ENCODE measurements at regions not wholly inside any gene's neighbourhood (a gene's known extent, or its start where the extent isn't known, plus 50 kb on each side); places are given as distances from the start of the nearest gene placed in this dataset.

DNA sequence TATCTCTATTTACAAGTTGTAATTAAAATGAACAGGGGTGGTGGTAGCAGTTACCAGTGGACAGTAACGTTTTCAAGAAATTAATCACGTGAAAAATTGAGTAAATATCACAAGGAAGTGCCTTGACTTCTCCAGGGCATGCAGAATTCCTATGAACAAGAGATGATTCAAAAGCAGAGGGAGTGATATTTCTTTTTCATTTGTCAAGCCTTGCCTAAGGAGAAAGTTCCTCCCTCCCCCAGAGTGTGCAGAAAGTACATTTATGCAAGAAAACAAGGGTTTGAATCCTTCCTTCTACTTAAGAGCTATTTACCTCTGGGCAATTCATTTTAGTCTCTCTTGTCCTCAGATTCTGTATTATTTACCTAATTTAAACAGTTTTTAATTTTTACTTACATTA, 53.3 kb upstream of the ZNF385D start:
- TF ChIP-seq CTCF (IDR thresholded peaks at IDR 0.05) = no peak
- no peak for TF ChIP-seq ZFX (IDR thresholded peaks at IDR 0.05; ENCODE audit: borderline replicate concordance)

Data from 22Rv1 (cell line).